GM23338 (cell line): ENCODE measurements at regions not wholly inside any gene's neighbourhood (a gene's known extent, or its start where the extent isn't known, plus 50 kb on each side); places are given as distances from the start of the nearest gene placed in this dataset.

Source experiments
- ATAC-seq: fragments of 200-7000 bp; cut with Tn5 transposase; 3 replicates; pipeline ENCODE4 v1.9.1; 2020
- DNase-seq: peaks from one replicate; pipeline ENCODE4 v3.0.0-alpha.2; 2015; ENCODE audit warnings: low spot score
- H2AFZ ChIP-seq: fragments of 200-600 bp; sonication (generic); 2 replicates; pipeline ENCODE4 v1.8.0; 2016; ENCODE audit warnings: antibody characterized with exemption, mild to moderate bottlenecking, moderate library complexity
- H3F3A ChIP-seq: fragments of 200-600 bp; sonication (generic); replicated peaks from 2 replicates; pipeline ENCODE4 v1.8.0; 2017; ENCODE audit warnings: antibody characterized with exemption, mixed run types, low read depth
- H3K27ac ChIP-seq: fragments of 200-600 bp; sonication (generic); 2 replicates; pipeline ENCODE4 v1.6.1; 2016; ENCODE audit warnings: low read depth
- H3K27me3 ChIP-seq: fragments of 200-600 bp; sonication (generic); 2 replicates; pipeline ENCODE4 v1.8.0; 2016; ENCODE audit warnings: mild to moderate bottlenecking, mixed run types, moderate library complexity; ENCODE audit not compliant: insufficient read depth
- H3K36me3 ChIP-seq: fragments of 200-600 bp; sonication (generic); 2 replicates; pipeline ENCODE4 v1.8.0; 2016; ENCODE audit warnings: mild to moderate bottlenecking; ENCODE audit not compliant: insufficient read depth
- H3K4me1 ChIP-seq: fragments of 200-600 bp; sonication (generic); 2 replicates; pipeline ENCODE4 v1.8.0; 2016; ENCODE audit warnings: mild to moderate bottlenecking, moderate library complexity; ENCODE audit not compliant: insufficient read depth
- H3K4me2 ChIP-seq: fragments of 200-600 bp; sonication (generic); 2 replicates; pipeline ENCODE4 v1.7.1; 2017; ENCODE audit warnings: mixed run types
- H3K4me3 ChIP-seq: fragments of 200-600 bp; sonication (generic); 2 replicates; pipeline ENCODE4 v1.6.1; 2016; ENCODE audit warnings: mixed run types
- H3K79me2 ChIP-seq: fragments of 200-600 bp; sonication (generic); replicated peaks from 2 replicates; pipeline ENCODE4 v1.8.0; 2017; ENCODE audit warnings: mild to moderate bottlenecking; ENCODE audit not compliant: insufficient read depth
- H3K9me2 ChIP-seq: fragments of 200-600 bp; sonication (generic); 2 replicates; pipeline ENCODE4 v1.8.0; 2017; ENCODE audit not compliant: insufficient read depth
- H4K20me1 ChIP-seq: fragments of 200-600 bp; sonication (generic); replicated peaks from 2 replicates; pipeline ENCODE4 v1.8.0; 2017; ENCODE audit warnings: mild to moderate bottlenecking; ENCODE audit not compliant: insufficient read depth
- H3K27ac Mint-ChIP-seq: 2 replicates; pipeline ENCODE4 v1.8.0; 2020; ENCODE audit warnings: inconsistent platforms, mild to moderate bottlenecking, moderate library complexity, mixed read lengths
- H3K27me3 Mint-ChIP-seq: 3 replicates; pipeline ENCODE4 v1.8.0; 2022; ENCODE audit warnings: low read depth, mild to moderate bottlenecking, moderate library complexity, mixed read lengths, inconsistent platforms; ENCODE audit not compliant: insufficient read depth, poor library complexity
- H3K36me3 Mint-ChIP-seq: 3 replicates; pipeline ENCODE4 v1.8.0; 2021; ENCODE audit warnings: low read depth, mild to moderate bottlenecking, inconsistent platforms, moderate library complexity, mixed read lengths
- H3K4me1 Mint-ChIP-seq: 3 replicates; pipeline ENCODE4 v1.8.0; 2020; ENCODE audit warnings: mild to moderate bottlenecking, inconsistent platforms, mixed read lengths
- H3K4me3 Mint-ChIP-seq: 3 replicates; pipeline ENCODE4 v1.8.0; 2021; ENCODE audit warnings: moderate library complexity, mild to moderate bottlenecking, inconsistent platforms, mixed read lengths
- H3K9me3 Mint-ChIP-seq: 3 replicates; pipeline ENCODE4 v1.8.0; 2020; ENCODE audit warnings: moderate library complexity, mild to moderate bottlenecking, inconsistent platforms, mixed read lengths
- CTCF ChIP-seq, 2 experiments: fragments of 200-600 bp in 1 of 2; sonication (generic) in 1 of 2; conservative IDR thresholded peaks; 2 replicates each; pipeline versions ENCODE4 v1.5.1 to v1.6.1; 2016 to 2017; ENCODE audit warnings: antibody characterized with exemption in 2 of 2, low read depth in 2 of 2, mild to moderate bottlenecking in 2 of 2, moderate library complexity in 1 of 2
- ETS1 ChIP-seq: IDR thresholded peaks from 2 replicates; pipeline ENCODE4 v1.6.1; 2016; ENCODE audit warnings: antibody characterized with exemption
- EZH2phosphoT487 ChIP-seq: fragments of 200-600 bp; sonication (generic); IDR thresholded peaks from one replicate; pipeline ENCODE4 v1.8.1; 2018; ENCODE audit warnings: antibody characterized with exemption; ENCODE audit not compliant: unreplicated experiment
- JUNB ChIP-seq: IDR thresholded peaks from one replicate; pipeline ENCODE4 v1.6.1; 2016; ENCODE audit warnings: antibody characterized with exemption; ENCODE audit not compliant: unreplicated experiment
- NANOG ChIP-seq: IDR thresholded peaks from 2 replicates; pipeline ENCODE4 v1.6.1; 2016; ENCODE audit warnings: antibody characterized with exemption, borderline replicate concordance
- POLR2AphosphoS5 ChIP-seq: IDR thresholded peaks from 2 replicates; pipeline ENCODE4 v1.6.1; 2016; ENCODE audit warnings: antibody characterized with exemption, low read depth
- STAT1 ChIP-seq: IDR thresholded peaks from one replicate; pipeline ENCODE4 v1.6.1; 2016; ENCODE audit warnings: antibody characterized with exemption; ENCODE audit not compliant: unreplicated experiment
- ZNF331 ChIP-seq: fragments of 250-450 bp; sonication (Bioruptor Pico); IDR thresholded peaks from 2 replicates; pipeline ENCODE4 v1.5.0; 2020; ENCODE audit warnings: low read depth, mild to moderate bottlenecking, moderate library complexity

- no peaks in the 10 kb centered on the region for H3K4me1 Mint-ChIP-seq
- DNase-seq: no peak
- H3K4me3 Mint-ChIP-seq: no peak overlapping the region
- no peak overlapping the region for H3K27ac ChIP-seq
- H3K9me2 ChIP-seq: 0 out of 2 replicates have a peak, but pooled peaks cover 3% of the 10 kb centered on the region
- peaks cover 1% of the 10 kb centered on the region for H3K27me3 Mint-ChIP-seq
- H4K20me1 ChIP-seq: no peaks in the 10 kb centered on the region
- TF ChIP-seq EZH2phosphoT487 (no peak), ZNF331 (CRISPR knock-in tag) (no peak), NANOG (no peak)
- 0 out of 3 replicates have a peak, but pooled peaks cover under 1% of the 10 kb centered on the region for H3K36me3 Mint-ChIP-seq
- H3K4me1 ChIP-seq: no peaks in the 10 kb centered on the region
- H3K4me2 ChIP-seq: no peak overlapping the region
- ATAC-seq: no peak
- no peaks in the 10 kb centered on the region for H3K27me3 ChIP-seq
- no peaks in the 10 kb centered on the region; the same call in 2 of the 3 replicates for H3K9me3 Mint-ChIP-seq
- no peak overlapping the region for H3K4me3 ChIP-seq
- no peak overlapping the region for H2AFZ ChIP-seq
- H3K79me2 ChIP-seq: no peaks in the 10 kb centered on the region
- H3F3A ChIP-seq: no peaks in the 10 kb centered on the region
- no peaks in the 10 kb centered on the region for H3K36me3 ChIP-seq
- no peak overlapping the region for H3K27ac Mint-ChIP-seq
These were observed 534.9 kb upstream of the USP24 start for GRCh38 chr1:55749975-55750627.

- Histone ChIP-seq H4K20me1 (no peaks in the 10 kb centered on the region), H3K79me2 (no peaks in the 10 kb centered on the region), H3K36me3 (no peaks in the 10 kb centered on the region), H3K4me1 (0 out of 2 replicates have a peak, but pooled peaks cover 2% of the 10 kb centered on the region), H3K27me3 (no peaks in the 10 kb centered on the region), H3K4me2 (no peak overlapping the region), H3K4me3 (no peak overlapping the region), H3K9me2 (peaks cover 13% of the 10 kb centered on the region; the same call in 1 of the 2 replicates), H3K27ac (no peak overlapping the region), H3F3A (no peaks in the 10 kb centered on the region), H2AFZ (no peak overlapping the region)
- Mint-ChIP-seq H3K27ac (no peak overlapping the region), H3K27me3 (peaks cover 1% of the 10 kb centered on the region), H3K36me3 (no peaks in the 10 kb centered on the region), H3K4me3 (no peak overlapping the region), H3K9me3 (no peaks in the 10 kb centered on the region; the same call in 2 of the 3 replicates), H3K4me1 (no peaks in the 10 kb centered on the region)
- DNase-seq (no peak), ATAC-seq (no peak)
- no peak for TF ChIP-seq ZNF331 (CRISPR knock-in tag)
- TF ChIP-seq STAT1: no peak
These were observed 532.3 kb upstream of the USP24 start for GRCh38 chr1:55747408-55747841.

GRCh38 chr1:55746710-55747109 lies 531.5 kb upstream of the USP24 start:
- peaks cover 13% of the 10 kb centered on the region; the same call in 1 of the 2 replicates for H3K9me2 ChIP-seq
- H2AFZ ChIP-seq: no peak overlapping the region
- H3K79me2 ChIP-seq: no peaks in the 10 kb centered on the region
- H3K4me3 ChIP-seq: no peak overlapping the region
- no peak for ATAC-seq
- no peaks in the 10 kb centered on the region for H4K20me1 ChIP-seq
- H3K36me3 ChIP-seq: no peaks in the 10 kb centered on the region
- no peaks in the 10 kb centered on the region for H3K27me3 ChIP-seq
- peaks cover 9% of the 10 kb centered on the region for H3K4me1 ChIP-seq
- no peak overlapping the region for H3K4me2 ChIP-seq
- no peak overlapping the region for H3K27ac ChIP-seq
- no peak overlapping the region for H3K27ac Mint-ChIP-seq
- H3K9me3 Mint-ChIP-seq: no peaks in the 10 kb centered on the region; the same call in 2 of the 3 replicates
- no peak for DNase-seq
- peaks cover 1% of the 10 kb centered on the region for H3K27me3 Mint-ChIP-seq
- H3F3A ChIP-seq: 0 out of 2 replicates have a peak, but pooled peaks cover 2% of the 10 kb centered on the region
- H3K4me1 Mint-ChIP-seq: peaks cover 4% of the 10 kb centered on the region
- no peaks in the 10 kb centered on the region for H3K36me3 Mint-ChIP-seq
- TF ChIP-seq EZH2phosphoT487: no peak
- no peak for TF ChIP-seq POLR2AphosphoS5
- TF ChIP-seq NANOG: no peak
- TF ChIP-seq CTCF (conservative IDR thresholded peaks at IDR 0.05; ENCODE audit: low read depth in 2 of 2): no peak
- TF ChIP-seq JUNB: no peak
- TF ChIP-seq ETS1: no peak
- no peak overlapping the region for H3K4me3 Mint-ChIP-seq
